ENCODE measurements at regions not wholly inside any gene's neighbourhood (a gene's known extent, or its start where the extent isn't known, plus 50 kb on each side); places are given as distances from the start of the nearest gene placed in this dataset.
A peak's percentile ranks its signal among the peaks of the same experiment; 100 is the strongest.
"Not testable (repeated sequence)": the region's sequence is repeated elsewhere in the genome, so short reads cannot be mapped to it uniquely, and the experiment has no call there.

- Histone ChIP-seq H3K36me3 (ENCODE audit: control insufficient read depth, insufficient read depth, low read length) (no peaks in the 10 kb centered on the region), H3K9me3 (ENCODE audit: control insufficient read depth, low read depth, low read length) (no peaks in the 10 kb centered on the region), H3K27ac (ENCODE audit: low read length) (no peak overlapping the region), H3K4me3 (ENCODE audit: low read length) (no peak overlapping the region), H3K4me1 (ENCODE audit: control insufficient read depth, insufficient read depth, low read length) (no peaks in the 10 kb centered on the region), H3K27me3 (ENCODE audit: control insufficient read depth, insufficient read depth, low read length) (peaks cover 6% of the 10 kb centered on the region)
- 83% methylated on average over 2 of the region's 3 CpGs for WGBS (ENCODE audit: insufficient coverage, low lambda C conversion rate)
- no peak for DNase-seq
Observed at GRCh38 chr15:98286831-98287230, 326.3 kb downstream of the ARRDC4 start.

DNA sequence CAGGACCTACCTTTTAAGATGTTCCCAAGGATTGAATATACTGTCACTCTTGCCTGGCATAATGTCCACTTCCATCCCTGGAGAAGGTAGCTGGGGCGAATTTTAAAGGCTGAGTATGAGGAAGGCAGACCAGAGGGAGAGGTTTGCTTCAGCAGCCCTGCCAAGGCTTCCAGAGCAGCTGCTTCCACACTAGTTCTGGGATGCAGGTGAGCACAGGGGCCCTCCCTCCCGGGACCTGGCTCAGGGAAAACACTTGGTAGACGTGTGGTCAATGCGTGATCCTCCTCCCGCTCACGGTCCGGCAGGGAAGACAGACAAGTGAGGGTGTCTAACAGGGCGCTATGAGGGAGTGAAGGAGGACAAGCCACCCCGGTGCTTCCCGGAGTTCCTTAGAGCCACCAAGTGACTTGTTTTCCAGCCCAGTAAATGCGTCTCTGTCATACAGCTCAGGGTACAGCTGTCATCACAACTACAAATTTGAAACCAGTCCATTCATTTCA is 327.6 kb downstream of the ARRDC4 start:
- peaks cover 16% of the 10 kb centered on the region for H3K27me3 ChIP-seq (ENCODE audit: control insufficient read depth, insufficient read depth, low read length)
- DNase-seq = no peak

DNA sequence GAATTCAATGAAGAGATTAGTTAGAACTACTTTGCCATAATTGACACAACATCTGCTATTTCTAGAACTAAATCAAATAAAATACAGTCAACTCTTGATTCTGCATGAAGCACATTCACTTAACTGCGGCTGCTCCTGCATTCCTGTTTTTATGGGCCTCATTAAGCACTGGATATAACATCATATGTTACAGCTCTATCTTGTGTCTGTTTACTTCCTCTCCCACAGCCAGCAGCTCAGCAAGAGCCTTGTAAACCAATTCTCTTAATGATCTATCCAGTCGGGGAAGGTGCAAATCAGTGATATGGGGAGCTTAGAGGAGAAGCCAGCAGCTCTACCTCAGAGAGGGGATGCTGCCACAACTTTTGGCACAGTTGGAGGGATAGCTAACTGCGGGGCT is 329.2 kb downstream of the ARRDC4 start:
- Histone ChIP-seq H3K4me3 (ENCODE audit: low read length) (no peak overlapping the region), H3K27ac (ENCODE audit: low read length) (no peak overlapping the region), H3K27me3 (ENCODE audit: control insufficient read depth, insufficient read depth, low read length) (peaks cover 31% of the 10 kb centered on the region), H3K4me1 (ENCODE audit: control insufficient read depth, insufficient read depth, low read length) (no peaks in the 10 kb centered on the region), H3K36me3 (ENCODE audit: control insufficient read depth, insufficient read depth, low read length) (no peaks in the 10 kb centered on the region), H3K9me3 (ENCODE audit: control insufficient read depth, low read depth, low read length) (no peaks in the 10 kb centered on the region)
- 0% methylated on average over 1 of the region's 3 CpGs for WGBS (ENCODE audit: insufficient coverage, low lambda C conversion rate)
- peak in 1 of 2 donors; percentile 6 for DNase-seq

More for the DNA sequence above, 327.6 kb downstream of the ARRDC4 start:
- Histone ChIP-seq H3K27ac (ENCODE audit: low read length) (no peak overlapping the region), H3K36me3 (ENCODE audit: control insufficient read depth, insufficient read depth, low read length) (no peaks in the 10 kb centered on the region), H3K4me1 (ENCODE audit: control insufficient read depth, insufficient read depth, low read length) (no peaks in the 10 kb centered on the region), H3K4me3 (ENCODE audit: low read length) (no peak overlapping the region), H3K9me3 (ENCODE audit: control insufficient read depth, low read depth, low read length) (no peaks in the 10 kb centered on the region)
- WGBS (ENCODE audit: insufficient coverage, low lambda C conversion rate) = no CpG with 5 or more reads among the region's 11 CpGs

GRCh38 chr15:98292442-98293240 is 332.1 kb downstream of the ARRDC4 start:
- Histone ChIP-seq H3K9me3 (ENCODE audit: control insufficient read depth, low read depth, low read length) (no peaks in the 10 kb centered on the region), H3K27me3 (ENCODE audit: control insufficient read depth, insufficient read depth, low read length) (peaks cover 39% of the 10 kb centered on the region), H3K36me3 (ENCODE audit: control insufficient read depth, insufficient read depth, low read length) (no peaks in the 10 kb centered on the region), H3K4me3 (ENCODE audit: low read length) (no peak overlapping the region), H3K27ac (ENCODE audit: low read length) (no peak overlapping the region), H3K4me1 (ENCODE audit: control insufficient read depth, insufficient read depth, low read length) (no peaks in the 10 kb centered on the region)
- DNase-seq = peak in 1 of 2 donors; percentile 12
- WGBS (ENCODE audit: insufficient coverage, low lambda C conversion rate) = no CpG with 5 or more reads among the region's 46 CpGs

DNA sequence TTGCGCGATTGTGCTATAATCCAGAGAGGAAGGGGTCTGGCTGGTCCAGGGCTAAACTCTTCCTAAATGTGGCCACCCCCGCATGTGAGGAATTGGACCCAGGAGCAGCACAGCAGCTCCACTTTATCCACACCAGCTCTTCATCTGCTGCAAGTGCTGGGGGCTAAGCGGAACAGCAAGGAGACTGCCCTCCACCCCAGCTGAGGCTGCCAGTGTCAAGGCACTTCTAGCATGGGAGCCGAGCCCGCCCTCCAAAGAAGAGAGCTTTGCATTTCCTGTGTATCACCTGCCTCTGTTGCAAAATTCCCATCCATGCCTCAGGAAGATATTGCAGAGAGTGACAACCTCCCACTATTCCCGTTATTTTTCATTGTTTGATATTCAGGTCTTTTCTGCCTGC is 333.6 kb downstream of the ARRDC4 start:
- 80% methylated on average over 1 of the region's 7 CpGs for WGBS (ENCODE audit: insufficient coverage, low lambda C conversion rate)

GRCh38 chr15:98295101-98295759 is 334.7 kb downstream of the ARRDC4 start:
- H3K27me3 ChIP-seq (ENCODE audit: control insufficient read depth, insufficient read depth, low read length) = peaks cover 41% of the 10 kb centered on the region
- not testable (repeated sequence) for DNase-seq
- WGBS (ENCODE audit: insufficient coverage, low lambda C conversion rate) = 26% methylated on average over 3 of the region's 10 CpGs

More for the DNA sequence above, 333.6 kb downstream of the ARRDC4 start:
- H3K27ac ChIP-seq (ENCODE audit: low read length) = no peak overlapping the region
- DNase-seq = no peak
- no peaks in the 10 kb centered on the region for H3K4me1 ChIP-seq (ENCODE audit: control insufficient read depth, insufficient read depth, low read length)
- no peak overlapping the region for H3K4me3 ChIP-seq (ENCODE audit: low read length)
- no peaks in the 10 kb centered on the region for H3K36me3 ChIP-seq (ENCODE audit: control insufficient read depth, insufficient read depth, low read length)
- H3K27me3 ChIP-seq (ENCODE audit: control insufficient read depth, insufficient read depth, low read length) = peaks cover 43% of the 10 kb centered on the region
- no peaks in the 10 kb centered on the region for H3K9me3 ChIP-seq (ENCODE audit: control insufficient read depth, low read depth, low read length)

GRCh38 chr15:98296653-98297052 is 336.1 kb downstream of the ARRDC4 start:
- DNase-seq = no peak
- Histone ChIP-seq H3K4me3 (ENCODE audit: low read length) (no peak overlapping the region), H3K9me3 (ENCODE audit: control insufficient read depth, low read depth, low read length) (no peaks in the 10 kb centered on the region), H3K27me3 (ENCODE audit: control insufficient read depth, insufficient read depth, low read length) (peaks cover 41% of the 10 kb centered on the region), H3K27ac (ENCODE audit: low read length) (no peak overlapping the region), H3K4me1 (ENCODE audit: control insufficient read depth, insufficient read depth, low read length) (no peaks in the 10 kb centered on the region), H3K36me3 (ENCODE audit: control insufficient read depth, insufficient read depth, low read length) (no peaks in the 10 kb centered on the region)
- WGBS (ENCODE audit: insufficient coverage, low lambda C conversion rate) = no CpG with 5 or more reads among the region's 4 CpGs

More at GRCh38 chr15:98295101-98295759, 334.7 kb downstream of the ARRDC4 start:
- H3K27ac ChIP-seq (ENCODE audit: low read length); H3K36me3 ChIP-seq (ENCODE audit: control insufficient read depth, insufficient read depth, low read length); H3K4me1 ChIP-seq (ENCODE audit: control insufficient read depth, insufficient read depth, low read length); H3K9me3 ChIP-seq (ENCODE audit: control insufficient read depth, low read depth, low read length); H3K4me3 ChIP-seq (ENCODE audit: low read length): not testable (repeated sequence)

GRCh38 chr15:98304371-98304770 is 343.9 kb downstream of the ARRDC4 start:
- Histone ChIP-seq H3K27ac (ENCODE audit: low read length) (no peak overlapping the region), H3K36me3 (ENCODE audit: control insufficient read depth, insufficient read depth, low read length) (no peaks in the 10 kb centered on the region), H3K27me3 (ENCODE audit: control insufficient read depth, insufficient read depth, low read length) (peaks cover 3% of the 10 kb centered on the region), H3K4me1 (ENCODE audit: control insufficient read depth, insufficient read depth, low read length) (no peaks in the 10 kb centered on the region), H3K9me3 (ENCODE audit: control insufficient read depth, low read depth, low read length) (no peaks in the 10 kb centered on the region), H3K4me3 (ENCODE audit: low read length) (no peak overlapping the region)
- DNase-seq = no peak
- no CpG with 5 or more reads among the region's 8 CpGs for WGBS (ENCODE audit: insufficient coverage, low lambda C conversion rate)

- no peak for DNase-seq
- peaks cover 3% of the 10 kb centered on the region for H3K27me3 ChIP-seq (ENCODE audit: control insufficient read depth, insufficient read depth, low read length)
- no peak overlapping the region for H3K4me3 ChIP-seq (ENCODE audit: low read length)
- H3K36me3 ChIP-seq (ENCODE audit: control insufficient read depth, insufficient read depth, low read length) = no peaks in the 10 kb centered on the region
- H3K9me3 ChIP-seq (ENCODE audit: control insufficient read depth, low read depth, low read length) = no peaks in the 10 kb centered on the region
- no peak overlapping the region for H3K27ac ChIP-seq (ENCODE audit: low read length)
- no peaks in the 10 kb centered on the region for H3K4me1 ChIP-seq (ENCODE audit: control insufficient read depth, insufficient read depth, low read length)
- no CpG with 5 or more reads among the region's 4 CpGs for WGBS (ENCODE audit: insufficient coverage, low lambda C conversion rate)
Observed at GRCh38 chr15:98308117-98308516, 340.2 kb upstream of the IGF1R start.

DNA sequence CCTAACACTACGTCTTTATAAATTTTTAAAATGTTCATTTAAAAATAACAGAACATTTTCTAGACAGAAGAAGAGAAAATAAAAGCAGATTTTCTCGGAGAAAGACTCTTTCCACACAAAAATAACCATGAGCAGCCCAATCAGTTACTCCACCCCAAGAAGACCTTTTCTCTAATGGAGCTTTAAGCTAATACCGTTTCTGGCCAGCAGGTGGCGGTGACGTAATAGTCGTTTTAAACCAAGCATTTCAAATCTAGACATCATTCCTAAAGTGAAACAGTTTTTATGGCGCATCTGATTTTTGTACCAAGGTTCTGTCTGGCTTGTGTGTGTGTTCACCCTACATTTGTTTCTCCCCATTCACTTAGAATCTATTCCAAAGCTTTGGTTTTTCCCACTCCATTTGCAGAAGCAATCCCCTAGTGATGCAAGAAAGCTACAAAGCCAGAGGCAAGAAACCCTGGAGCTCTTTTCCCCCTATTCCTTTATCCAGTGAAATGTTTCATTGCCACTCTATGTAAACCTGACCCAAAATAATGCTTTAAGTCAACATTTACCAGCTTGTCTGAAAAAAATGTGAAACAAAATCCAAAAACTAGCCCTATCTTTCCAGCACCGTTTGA is 336.7 kb upstream of the IGF1R start:
- DNase-seq = peak; percentile 47 to 50
- H3K27ac ChIP-seq (ENCODE audit: low read length) = no peak overlapping the region
- H3K4me1 ChIP-seq (ENCODE audit: control insufficient read depth, insufficient read depth, low read length) = no peaks in the 10 kb centered on the region
- no peaks in the 10 kb centered on the region for H3K27me3 ChIP-seq (ENCODE audit: control insufficient read depth, insufficient read depth, low read length)
- H3K9me3 ChIP-seq (ENCODE audit: control insufficient read depth, low read depth, low read length) = no peaks in the 10 kb centered on the region
- H3K36me3 ChIP-seq (ENCODE audit: control insufficient read depth, insufficient read depth, low read length) = no peaks in the 10 kb centered on the region
- H3K4me3 ChIP-seq (ENCODE audit: low read length) = no peak overlapping the region
- WGBS (ENCODE audit: insufficient coverage, low lambda C conversion rate) = 27% methylated on average over 3 of the region's 8 CpGs
